Neural cell (in vitro differentiated cells): ENCODE measurements at regions not wholly inside any gene's neighbourhood (a gene's known extent, or its start where the extent isn't known, plus 50 kb on each side); places are given as distances from the start of the nearest gene placed in this dataset.

ENCODE experiments used
- H2AFZ ChIP-seq: fragments of 200-600, 300-800 bp; sonication (generic), shearing (Covaris generic); 2 replicates; pipeline ENCODE4 v1.6.0; 2014; ENCODE audit warnings: low read depth, mild to moderate bottlenecking, antibody characterized with exemption, low read length, moderate library complexity
- H3F3A ChIP-seq: fragments of 200-600 bp; shearing (Covaris generic); 2 replicates; pipeline ENCODE4 v1.6.1; 2016; ENCODE audit warnings: mild to moderate bottlenecking, moderate library complexity, mixed read lengths, antibody characterized with exemption, low read length; ENCODE audit not compliant: insufficient read depth, poor library complexity, severe bottlenecking
- H3K27ac ChIP-seq: fragments of 200-600, 300-800 bp; sonication (generic), shearing (Covaris generic); 2 replicates; pipeline ENCODE4 v1.5.1; 2014; ENCODE audit warnings: mild to moderate bottlenecking, low read length, moderate library complexity
- H3K27me3 ChIP-seq: fragments of 300-800, 200-600 bp; sonication (generic), shearing (Covaris generic); 2 replicates; pipeline ENCODE4 v1.6.0; 2014; ENCODE audit warnings: mild to moderate bottlenecking, low read depth, low read length, moderate library complexity; ENCODE audit not compliant: insufficient read depth
- H3K36me3 ChIP-seq: fragments of 300-800, 200-600 bp; sonication (generic), shearing (Covaris generic); 2 replicates; pipeline ENCODE4 v1.5.1; 2014; ENCODE audit warnings: mild to moderate bottlenecking, antibody characterized with exemption, low read length, moderate library complexity; ENCODE audit not compliant: insufficient read depth
- H3K4me2 ChIP-seq: fragments of 300-800, 200-600 bp; sonication (generic), shearing (Covaris generic); 2 replicates; pipeline ENCODE4 v1.6.0; 2014; ENCODE audit warnings: mild to moderate bottlenecking, low read length
- H3K4me3 ChIP-seq: fragments of 300-800, 200-600 bp; sonication (generic), shearing (Covaris generic); 2 replicates; pipeline ENCODE4 v1.5.1; 2014; ENCODE audit warnings: mild to moderate bottlenecking, low read length, moderate library complexity
- H3K79me2 ChIP-seq: fragments of 200-600 bp; shearing (Covaris generic); replicated peaks from 2 replicates; pipeline ENCODE4 v1.6.0; 2014; ENCODE audit warnings: mild to moderate bottlenecking, low read length, moderate library complexity; ENCODE audit not compliant: insufficient read depth
- H3K9ac ChIP-seq: fragments of 300-800, 200-600 bp; sonication (generic), shearing (Covaris generic); 2 replicates; pipeline ENCODE4 v1.6.1; 2016; ENCODE audit warnings: mild to moderate bottlenecking, low read length, mixed read lengths
- H3K9me2 ChIP-seq: fragments of 200-600 bp; shearing (Covaris generic); 2 replicates; pipeline ENCODE4 v1.6.1; 2016; ENCODE audit warnings: mild to moderate bottlenecking, low read length, mixed read lengths; ENCODE audit not compliant: insufficient read depth
- H3K9me3 ChIP-seq: fragments of 200-600, 300-800 bp; sonication (generic), shearing (Covaris generic); 2 replicates; pipeline ENCODE4 v1.6.1; 2016; ENCODE audit warnings: mild to moderate bottlenecking, mixed run types, low read length, moderate library complexity, mixed read lengths
- H4K20me1 ChIP-seq: fragments of 200-600 bp; shearing (Covaris generic); 2 replicates; pipeline ENCODE4 v1.6.1; 2016; ENCODE audit warnings: mild to moderate bottlenecking, mixed run types; ENCODE audit not compliant: insufficient read depth
- EP300 ChIP-seq: fragments of 450-650 bp; conservative IDR thresholded peaks from 2 replicates; pipeline ENCODE4 v1.6.1; 2014; ENCODE audit warnings: antibody characterized with exemption, mild to moderate bottlenecking, moderate library complexity; ENCODE audit not compliant: poor library complexity, severe bottlenecking
- EZH2 ChIP-seq: fragments of 200-600, 300-800 bp; shearing (Covaris generic), sonication (generic); IDR thresholded peaks from 2 replicates; pipeline ENCODE4 v1.6.1; 2014; ENCODE audit warnings: antibody characterized with exemption, low read length, borderline replicate concordance, mild to moderate bottlenecking; ENCODE audit not compliant: insufficient read depth, poor library complexity, severe bottlenecking
- MXI1 ChIP-seq: fragments of 450-650 bp; conservative IDR thresholded peaks from 2 replicates; pipeline ENCODE4 v1.6.1; 2014; ENCODE audit warnings: antibody characterized with exemption, mild to moderate bottlenecking; ENCODE audit not compliant: poor library complexity, severe bottlenecking
- POLR2AphosphoS5 ChIP-seq: IDR thresholded peaks from 2 replicates; pipeline ENCODE4 v1.6.1; 2012
- RAD21 ChIP-seq: fragments of 450-650 bp; conservative IDR thresholded peaks from 2 replicates; pipeline ENCODE4 v1.6.1; 2014; ENCODE audit warnings: antibody characterized with exemption, mild to moderate bottlenecking, moderate library complexity
- SMC3 ChIP-seq: fragments of 450-650 bp; conservative IDR thresholded peaks from 2 replicates; pipeline ENCODE4 v1.6.1; 2014; ENCODE audit warnings: antibody characterized with exemption, mild to moderate bottlenecking, moderate library complexity; ENCODE audit not compliant: poor library complexity
- TAF1 ChIP-seq: IDR thresholded peaks from 2 replicates; pipeline ENCODE4 v1.6.1; 2012; ENCODE audit warnings: low read depth
- TF ChIP-seq, protein P1 (sequence below): fragments of 450-650 bp; IDR thresholded peaks from 2 replicates; pipeline ENCODE4 v1.5.1; 2014; ENCODE audit warnings: antibody characterized with exemption, mild to moderate bottlenecking, moderate library complexity; ENCODE audit not compliant: poor library complexity, severe bottlenecking
- TF ChIP-seq, protein P2 (sequence below): IDR thresholded peaks from 2 replicates; pipeline ENCODE4 v1.6.1; 2012; ENCODE audit warnings: borderline replicate concordance

GRCh38 chr5:126171916-126172315, 251.3 kb upstream of the GRAMD2B start:
- Histone ChIP-seq H3K9ac (no peak overlapping the region), H3K4me3 (no peak overlapping the region), H3K9me3 (no peaks in the 10 kb centered on the region), H3K9me2 (no peaks in the 10 kb centered on the region), H3K27ac (no peak overlapping the region), H3K4me2 (no peak overlapping the region), H3K36me3 (no peaks in the 10 kb centered on the region), H4K20me1 (no peaks in the 10 kb centered on the region), H2AFZ (no peak overlapping the region), H3K79me2 (no peaks in the 10 kb centered on the region), H3K27me3 (no peaks in the 10 kb centered on the region), H3F3A (no peaks in the 10 kb centered on the region)
- TF ChIP-seq, protein P1, sequence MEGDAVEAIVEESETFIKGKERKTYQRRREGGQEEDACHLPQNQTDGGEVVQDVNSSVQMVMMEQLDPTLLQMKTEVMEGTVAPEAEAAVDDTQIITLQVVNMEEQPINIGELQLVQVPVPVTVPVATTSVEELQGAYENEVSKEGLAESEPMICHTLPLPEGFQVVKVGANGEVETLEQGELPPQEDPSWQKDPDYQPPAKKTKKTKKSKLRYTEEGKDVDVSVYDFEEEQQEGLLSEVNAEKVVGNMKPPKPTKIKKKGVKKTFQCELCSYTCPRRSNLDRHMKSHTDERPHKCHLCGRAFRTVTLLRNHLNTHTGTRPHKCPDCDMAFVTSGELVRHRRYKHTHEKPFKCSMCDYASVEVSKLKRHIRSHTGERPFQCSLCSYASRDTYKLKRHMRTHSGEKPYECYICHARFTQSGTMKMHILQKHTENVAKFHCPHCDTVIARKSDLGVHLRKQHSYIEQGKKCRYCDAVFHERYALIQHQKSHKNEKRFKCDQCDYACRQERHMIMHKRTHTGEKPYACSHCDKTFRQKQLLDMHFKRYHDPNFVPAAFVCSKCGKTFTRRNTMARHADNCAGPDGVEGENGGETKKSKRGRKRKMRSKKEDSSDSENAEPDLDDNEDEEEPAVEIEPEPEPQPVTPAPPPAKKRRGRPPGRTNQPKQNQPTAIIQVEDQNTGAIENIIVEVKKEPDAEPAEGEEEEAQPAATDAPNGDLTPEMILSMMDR: no peak
- TF ChIP-seq, protein P2, sequence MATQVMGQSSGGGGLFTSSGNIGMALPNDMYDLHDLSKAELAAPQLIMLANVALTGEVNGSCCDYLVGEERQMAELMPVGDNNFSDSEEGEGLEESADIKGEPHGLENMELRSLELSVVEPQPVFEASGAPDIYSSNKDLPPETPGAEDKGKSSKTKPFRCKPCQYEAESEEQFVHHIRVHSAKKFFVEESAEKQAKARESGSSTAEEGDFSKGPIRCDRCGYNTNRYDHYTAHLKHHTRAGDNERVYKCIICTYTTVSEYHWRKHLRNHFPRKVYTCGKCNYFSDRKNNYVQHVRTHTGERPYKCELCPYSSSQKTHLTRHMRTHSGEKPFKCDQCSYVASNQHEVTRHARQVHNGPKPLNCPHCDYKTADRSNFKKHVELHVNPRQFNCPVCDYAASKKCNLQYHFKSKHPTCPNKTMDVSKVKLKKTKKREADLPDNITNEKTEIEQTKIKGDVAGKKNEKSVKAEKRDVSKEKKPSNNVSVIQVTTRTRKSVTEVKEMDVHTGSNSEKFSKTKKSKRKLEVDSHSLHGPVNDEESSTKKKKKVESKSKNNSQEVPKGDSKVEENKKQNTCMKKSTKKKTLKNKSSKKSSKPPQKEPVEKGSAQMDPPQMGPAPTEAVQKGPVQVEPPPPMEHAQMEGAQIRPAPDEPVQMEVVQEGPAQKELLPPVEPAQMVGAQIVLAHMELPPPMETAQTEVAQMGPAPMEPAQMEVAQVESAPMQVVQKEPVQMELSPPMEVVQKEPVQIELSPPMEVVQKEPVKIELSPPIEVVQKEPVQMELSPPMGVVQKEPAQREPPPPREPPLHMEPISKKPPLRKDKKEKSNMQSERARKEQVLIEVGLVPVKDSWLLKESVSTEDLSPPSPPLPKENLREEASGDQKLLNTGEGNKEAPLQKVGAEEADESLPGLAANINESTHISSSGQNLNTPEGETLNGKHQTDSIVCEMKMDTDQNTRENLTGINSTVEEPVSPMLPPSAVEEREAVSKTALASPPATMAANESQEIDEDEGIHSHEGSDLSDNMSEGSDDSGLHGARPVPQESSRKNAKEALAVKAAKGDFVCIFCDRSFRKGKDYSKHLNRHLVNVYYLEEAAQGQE: no peak
- TF ChIP-seq MXI1 (no peak), EP300 (no peak), RAD21 (no peak), SMC3 (no peak), TAF1 (no peak), EZH2 (no peak), POLR2AphosphoS5 (no peak)

GRCh38 chr5:126172812-126173211, 250.4 kb upstream of the GRAMD2B start:
- Histone ChIP-seq H3F3A (no peaks in the 10 kb centered on the region), H3K4me2 (no peak overlapping the region), H2AFZ (no peak overlapping the region), H3K9me2 (no peaks in the 10 kb centered on the region), H3K79me2 (no peaks in the 10 kb centered on the region), H3K27ac (no peak overlapping the region), H3K4me3 (no peak overlapping the region), H3K27me3 (no peaks in the 10 kb centered on the region), H3K9me3 (no peaks in the 10 kb centered on the region), H3K36me3 (no peaks in the 10 kb centered on the region), H3K9ac (no peak overlapping the region), H4K20me1 (no peaks in the 10 kb centered on the region)
- TF ChIP-seq, protein P2: no peak
- TF ChIP-seq SMC3 (no peak), RAD21 (no peak), TAF1 (no peak), POLR2AphosphoS5 (no peak), EP300 (no peak), MXI1 (no peak), EZH2 (no peak)
- TF ChIP-seq, protein P1: no peak
